ENCODE measurements at regions not wholly inside any gene's neighbourhood (a gene's known extent, or its start where the extent isn't known, plus 50 kb on each side); places are given as distances from the start of the nearest gene placed in this dataset.

DNA sequence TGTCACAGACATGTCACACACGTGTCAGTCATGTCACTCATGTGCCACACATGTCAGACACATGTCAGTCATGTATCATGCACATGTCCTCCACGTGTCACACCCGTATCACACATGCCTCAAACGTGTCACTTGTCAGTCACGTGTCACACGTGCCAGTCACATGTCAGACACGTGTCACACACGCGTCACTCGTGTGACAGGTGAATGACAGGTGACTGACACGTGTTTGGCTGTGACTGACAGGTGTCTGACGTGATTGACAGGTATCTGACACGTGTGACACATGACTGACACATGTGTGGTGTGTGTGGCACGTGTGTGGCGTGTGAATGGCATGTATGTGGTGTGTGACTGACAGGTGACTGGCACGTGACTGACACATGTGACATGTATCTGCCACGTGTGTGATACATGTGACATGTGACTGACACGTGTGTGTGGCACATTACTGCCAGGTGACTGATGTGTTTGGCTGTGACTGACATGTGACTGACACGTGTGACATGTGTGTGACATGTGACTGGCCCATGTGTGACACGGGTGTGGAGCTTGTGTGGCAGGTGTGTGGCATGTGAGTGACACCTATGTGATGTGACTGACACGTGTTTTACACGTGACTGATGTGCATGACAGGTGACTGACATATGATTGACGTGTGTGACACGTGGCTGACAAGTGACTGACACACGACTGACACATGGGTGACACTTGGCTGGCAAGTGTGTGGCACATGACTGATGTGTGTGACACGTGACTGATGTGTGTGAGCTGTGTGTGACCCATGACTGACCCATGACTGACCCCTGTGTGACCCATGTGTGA, 90.7 kb upstream of the GPC3 start:
- H3K4me1 ChIP-seq (replicated peaks in 1 of 2; ENCODE audit: control insufficient read depth in 2 of 2, insufficient read depth in 2 of 2, low read length in 2 of 2) = no peaks in the 10 kb centered on the region
- no peak for ATAC-seq
- BruUV-seq (replicated peaks) = no TSS peak
- no peak overlapping the region for H3K27ac ChIP-seq (ENCODE audit: extremely low read depth, low read depth, low read length)
- ChIA-PET CTCF (ENCODE audit: low intra/inter-chr PET ratio) (no interaction called here), POLR2A (no interaction called here)
- H3K4me2 ChIP-seq (ENCODE audit: insufficient read depth, low read length) = no peak overlapping the region
- H3K9me1 ChIP-seq (ENCODE audit: control insufficient read depth, insufficient read depth, low read length) = no peaks in the 10 kb centered on the region
- in situ Hi-C loops (cut with MboI) = no loop called here
- intact Hi-C loops (cut with micrococcal nuclease) = no loop called here
- no peak overlapping the region for H3K9ac ChIP-seq (ENCODE audit: insufficient read depth in 1 of 2, low read depth in 2 of 2, low read length in 2 of 2)
- 0% methylated on average over 22 of the region's 26 CpGs for WGBS (ENCODE audit: insufficient coverage, low coverage, missing lambda C conversion rate)
- DNase-seq (ENCODE audit: extremely low read depth in 1 of 4, low spot score in 3 of 4) = no peak
- no peak overlapping the region for H3K4me3 ChIP-seq
- no peaks in the 10 kb centered on the region for H4K20me1 ChIP-seq (replicated peaks; ENCODE audit: control insufficient read depth, insufficient read depth, low read length)
- H3K9me3 ChIP-seq (replicated peaks; ENCODE audit: control insufficient read depth, insufficient read depth, low read depth, low read length) = peaks cover 6% of the 10 kb centered on the region
- H3K36me3 ChIP-seq (ENCODE audit: control insufficient read depth, insufficient read depth, low read length) = no peaks in the 10 kb centered on the region
- no peak overlapping the region for H2AFZ ChIP-seq (ENCODE audit: low read depth, low read length)
- FAIRE-seq = no peak
- H3K79me2 ChIP-seq (ENCODE audit: control insufficient read depth, insufficient read depth, low read length) = no peaks in the 10 kb centered on the region
- no peaks in the 10 kb centered on the region for H3K27me3 ChIP-seq (ENCODE audit: control insufficient read depth in 2 of 2, insufficient read depth in 2 of 2, low read length in 2 of 2)
- TF ChIP-seq POLR3A (IDR thresholded peaks at IDR 0.05; ENCODE audit: borderline replicate concordance, extremely low read depth, insufficient read depth, insufficient read length) (no peak), RB1 (IDR thresholded peaks at IDR 0.05; ENCODE audit: low read depth) (no peak), ZNF121 (CRISPR knock-in tag; conservative IDR thresholded peaks at IDR 0.05) (0 out of 2 replicates have a peak, but pooled peaks have one; percentile 18), CBFB (CRISPR knock-in tag; IDR thresholded peaks at IDR 0.05) (no peak), SP2 (IDR thresholded peaks at IDR 0.05; ENCODE audit: extremely low read depth, low read depth, low read length, poor library complexity, severe bottlenecking) (no peak), ZNF232 (CRISPR knock-in tag; IDR thresholded peaks at IDR 0.05) (no peak), ZNF444 (CRISPR knock-in tag; IDR thresholded peaks at IDR 0.05) (no peak), ZMIZ1 (IDR thresholded peaks at IDR 0.05; ENCODE audit: low read depth in 2 of 2, low read length in 2 of 2) (no peak), RCOR1 (IDR thresholded peaks at IDR 0.05; ENCODE audit: borderline replicate concordance in 1 of 2, low read depth in 2 of 2, low read length in 2 of 2) (no peak), ZNF41 (CRISPR knock-in tag; conservative IDR thresholded peaks at IDR 0.05) (no peak), FOS (IDR thresholded peaks at IDR 0.05; ENCODE audit: extremely low read depth, insufficient read length) (no peak), HNRNPLL (IDR thresholded peaks at IDR 0.05; ENCODE audit: low read depth, low read length, poor library complexity, severe bottlenecking) (no peak), USF1 (CRISPR knock-in tag; IDR thresholded peaks at IDR 0.05) (peak; percentile 72), CBX3 (IDR thresholded peaks at IDR 0.05; ENCODE audit: borderline replicate concordance in 1 of 2, low read length in 2 of 2) (0 out of 3 replicates have a peak, but pooled peaks of 1 of the 2 experiments have one; percentile 38)
- TF ChIP-seq, protein P1, sequence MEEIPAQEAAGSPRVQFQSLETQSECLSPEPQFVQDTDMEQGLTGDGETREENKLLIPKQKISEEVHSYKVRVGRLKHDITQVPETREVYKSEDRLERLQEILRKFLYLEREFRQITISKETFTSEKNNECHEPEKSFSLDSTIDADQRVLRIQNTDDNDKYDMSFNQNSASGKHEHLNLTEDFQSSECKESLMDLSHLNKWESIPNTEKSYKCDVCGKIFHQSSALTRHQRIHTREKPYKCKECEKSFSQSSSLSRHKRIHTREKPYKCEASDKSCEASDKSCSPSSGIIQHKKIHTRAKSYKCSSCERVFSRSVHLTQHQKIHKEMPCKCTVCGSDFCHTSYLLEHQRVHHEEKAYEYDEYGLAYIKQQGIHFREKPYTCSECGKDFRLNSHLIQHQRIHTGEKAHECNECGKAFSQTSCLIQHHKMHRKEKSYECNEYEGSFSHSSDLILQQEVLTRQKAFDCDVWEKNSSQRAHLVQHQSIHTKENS (CRISPR knock-in tag; IDR thresholded peaks at IDR 0.05) = no peak
- TF ChIP-seq, protein P2, sequence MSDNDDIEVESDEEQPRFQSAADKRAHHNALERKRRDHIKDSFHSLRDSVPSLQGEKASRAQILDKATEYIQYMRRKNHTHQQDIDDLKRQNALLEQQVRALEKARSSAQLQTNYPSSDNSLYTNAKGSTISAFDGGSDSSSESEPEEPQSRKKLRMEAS (CRISPR knock-in tag; IDR thresholded peaks at IDR 0.05) = peak; percentile 89

Measured in K562 (cell line).